NOMO-1 treated with dmso at 0.1 percent for 144 hours (cell line): ENCODE measurements at regions not wholly inside any gene's neighbourhood (a gene's known extent, or its start where the extent isn't known, plus 50 kb on each side); places are given as distances from the start of the nearest gene placed in this dataset.

Experiments
- DNase-seq: peaks from one replicate; lab custom pipeline; 2025; ENCODE audit not compliant: unreplicated experiment; lab: John Stamatoyannopoulos, UW

DNA sequence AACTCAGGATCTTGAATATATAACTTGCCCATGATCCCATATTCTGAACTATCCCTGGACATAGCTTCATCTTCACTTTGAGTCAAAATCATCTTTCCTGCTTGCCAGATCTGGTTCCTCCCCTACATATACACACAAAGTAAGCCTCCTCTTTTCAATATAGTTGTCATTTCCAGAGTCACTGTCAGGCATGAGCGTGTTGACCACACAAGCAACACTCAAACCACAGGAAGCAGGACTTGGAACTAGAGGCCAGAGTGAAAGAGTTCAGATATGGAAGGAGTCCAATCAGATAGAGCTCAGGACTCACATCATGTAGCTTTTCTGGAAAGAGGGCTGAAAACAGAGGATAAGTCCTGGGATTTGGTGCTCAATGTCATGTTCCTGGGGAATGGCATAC, 1140.6 kb downstream of the BCL11B start:
- no peak for DNase-seq

DNA sequence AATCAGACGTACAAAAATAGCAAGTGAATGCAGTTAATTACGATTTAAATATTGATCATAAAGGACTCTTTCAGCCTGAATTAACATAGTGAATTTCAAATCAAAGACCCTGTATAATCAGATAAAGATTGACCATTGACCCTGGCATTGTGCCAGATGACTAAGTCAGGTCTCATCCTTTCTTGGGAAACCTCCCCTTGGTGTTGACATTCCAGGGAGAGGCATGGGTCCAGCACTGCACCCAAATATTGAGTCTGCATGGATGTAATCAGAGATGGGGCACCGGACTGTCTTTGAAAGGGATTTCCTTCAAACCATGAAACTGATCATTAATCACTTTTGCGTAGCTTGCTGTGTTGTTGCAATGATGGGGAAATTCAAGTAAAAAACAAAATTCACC, 1138.2 kb downstream of the BCL11B start:
- DNase-seq: no peak

DNA sequence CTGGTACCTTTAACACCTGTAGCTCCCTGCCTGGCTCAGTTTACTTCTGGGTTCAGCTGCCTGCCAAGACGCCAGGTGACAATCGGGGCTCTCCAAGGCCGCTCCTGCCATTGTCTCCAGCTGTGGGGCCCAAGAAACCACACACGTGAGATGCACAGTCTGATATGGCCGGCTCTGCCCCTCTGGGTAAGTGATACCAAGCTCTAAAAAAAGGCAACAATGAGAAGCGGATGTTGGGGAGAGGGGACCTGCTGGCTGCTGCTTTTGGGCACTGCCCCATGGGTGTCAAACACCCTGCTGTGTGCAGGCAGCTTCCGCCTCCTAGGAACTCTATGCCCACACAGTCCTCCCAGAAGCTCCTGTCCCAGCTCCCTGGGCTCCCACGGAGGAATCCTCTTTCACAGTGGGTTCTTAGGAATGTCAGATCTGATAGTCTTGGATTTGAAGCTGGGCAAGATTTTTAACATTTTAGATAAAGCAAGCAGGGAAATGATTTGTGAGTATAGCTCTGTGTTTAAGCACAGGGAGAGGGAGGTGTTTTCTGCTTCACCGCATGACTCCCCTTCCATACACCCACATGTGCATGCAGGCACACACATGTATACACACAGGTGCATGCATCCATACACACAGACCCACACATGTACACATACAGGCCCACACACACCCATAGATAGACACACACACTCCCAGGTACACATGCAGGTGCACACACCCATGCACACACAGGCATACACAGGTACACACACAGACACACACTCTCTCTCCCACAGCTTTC, 1135.8 kb downstream of the BCL11B start:
- DNase-seq: no peak

DNA sequence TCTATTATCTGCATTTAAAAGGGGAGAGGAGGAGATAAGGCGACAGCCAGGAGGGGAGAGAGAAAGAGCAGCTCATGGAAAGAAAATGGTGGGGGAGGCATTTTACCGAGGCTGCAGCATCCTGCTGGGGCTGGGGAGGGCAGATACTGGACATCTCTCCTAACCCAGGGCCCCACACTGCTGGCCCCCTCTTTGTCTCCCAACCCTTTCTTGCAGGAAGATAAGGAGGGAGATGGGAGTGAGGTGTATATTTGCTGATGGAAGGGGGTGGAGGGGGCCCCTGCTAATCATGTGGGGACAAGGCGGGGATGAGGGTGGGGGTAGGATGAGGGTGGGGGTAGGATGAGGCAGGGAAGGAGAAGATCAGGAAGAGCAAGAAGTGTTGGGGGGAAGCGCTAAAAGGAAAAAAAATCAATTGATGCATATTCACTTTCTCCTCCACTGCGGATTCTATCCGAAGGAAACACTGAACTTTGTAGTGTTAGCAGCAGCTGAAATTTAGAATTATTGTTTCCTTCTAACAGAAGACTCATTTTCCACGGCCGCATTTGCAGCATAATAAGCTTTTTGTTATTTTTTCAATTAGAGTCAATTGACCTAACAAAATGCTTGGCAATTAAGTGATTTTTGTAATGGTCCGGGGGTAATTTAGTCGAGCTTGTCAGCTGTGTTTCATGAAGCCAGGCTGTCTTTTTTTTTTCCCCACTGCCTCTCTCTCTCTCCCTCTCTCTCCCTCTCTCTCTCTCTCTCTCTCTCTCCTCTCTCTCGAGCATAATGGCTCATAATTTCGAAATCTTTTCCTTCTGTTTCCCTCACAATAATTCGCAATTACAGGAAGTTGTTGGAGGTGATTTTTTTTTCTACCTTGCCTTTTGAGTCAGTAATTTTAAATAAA, 1134.6 kb downstream of the BCL11B start:
- no peak for DNase-seq

DNA sequence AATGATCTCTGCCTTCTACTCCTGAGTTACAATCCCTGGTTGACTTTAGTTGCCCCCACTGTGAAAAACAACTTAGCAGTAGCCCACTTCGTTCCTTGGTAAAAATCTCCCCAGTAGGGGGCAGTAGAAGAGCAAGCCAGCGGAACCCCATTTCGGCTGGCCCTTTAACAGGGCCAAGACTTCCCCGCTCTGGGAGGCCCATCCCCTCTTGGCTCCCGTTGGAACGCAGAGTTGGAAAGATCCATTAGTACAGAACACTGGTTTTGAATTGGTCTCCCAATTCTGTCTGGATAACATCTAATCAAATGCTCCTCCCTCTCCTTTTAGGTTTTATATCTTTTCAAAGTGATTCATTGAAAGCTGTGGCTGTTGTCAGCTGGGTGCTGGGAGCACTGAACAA, 1133.3 kb downstream of the BCL11B start:
- DNase-seq: no peak

DNA sequence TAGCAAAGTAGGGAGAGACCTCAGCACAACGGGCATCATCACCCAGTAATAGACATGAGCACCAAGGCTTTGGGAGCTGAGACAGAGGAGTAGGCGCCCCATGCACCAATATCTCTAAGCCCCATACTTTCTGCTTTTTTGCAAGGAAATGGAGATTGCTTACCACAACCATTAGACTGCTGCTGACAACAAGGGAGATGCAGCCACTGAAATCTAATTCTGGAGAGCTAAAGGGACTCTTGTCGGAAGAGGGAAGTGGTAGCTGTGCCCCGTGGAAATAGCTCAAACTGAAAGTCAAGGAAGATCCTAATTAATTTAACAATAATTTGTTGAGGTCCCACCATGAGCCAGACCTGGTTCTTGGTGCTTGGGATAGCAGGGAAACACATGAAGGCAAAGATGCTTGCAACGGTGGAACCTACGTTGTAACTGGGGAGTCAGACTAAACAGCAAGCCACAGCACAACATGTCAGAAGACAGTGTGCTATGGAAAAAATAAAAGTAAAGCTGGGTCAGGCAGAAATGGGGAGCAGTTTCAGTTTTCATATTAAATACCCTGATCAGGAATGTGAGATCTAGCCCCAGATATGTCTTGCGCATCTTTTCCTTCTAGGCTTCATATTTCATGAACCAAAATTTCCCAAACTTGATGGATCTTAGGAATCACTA, 1131.0 kb downstream of the BCL11B start:
- no peak for DNase-seq

DNA sequence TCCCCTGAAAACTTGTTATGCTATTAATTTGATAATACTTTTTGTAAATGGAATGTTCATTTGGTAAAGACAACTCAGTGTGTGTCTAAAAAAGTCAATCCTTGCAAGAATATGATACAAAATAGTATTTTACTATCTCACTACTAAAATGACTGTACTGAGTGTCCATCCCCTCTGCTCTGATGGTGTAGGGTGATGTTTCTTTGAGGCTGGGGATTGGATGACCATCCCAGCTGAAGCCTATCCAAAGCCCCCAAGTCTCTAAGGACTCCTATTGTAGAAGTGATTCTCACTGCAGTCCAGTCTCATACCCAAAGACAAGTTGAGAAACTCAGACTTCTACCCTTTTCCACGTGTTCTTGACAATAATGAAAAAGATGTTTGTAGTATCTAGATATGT, 1128.4 kb downstream of the BCL11B start:
- DNase-seq: no peak

DNA sequence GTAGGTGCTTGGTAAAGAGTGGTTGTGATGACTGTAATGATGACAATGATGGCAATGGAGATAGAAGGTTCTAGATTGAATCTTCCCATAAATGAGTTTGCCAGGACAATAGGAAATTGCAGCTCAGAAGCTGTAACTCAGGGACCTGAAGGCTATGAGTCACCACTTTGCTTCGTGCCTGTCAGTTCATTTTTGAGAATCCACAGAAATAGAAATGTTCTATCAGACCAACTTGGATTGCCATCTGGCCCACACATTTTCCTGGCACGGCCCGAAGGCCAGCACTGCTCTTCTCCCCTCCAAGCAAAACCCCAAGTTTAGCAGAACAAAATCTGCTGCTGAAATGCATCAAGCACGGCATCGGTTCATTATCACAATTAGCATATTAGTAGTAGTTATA, 1127.0 kb downstream of the BCL11B start:
- DNase-seq: no peak

DNA sequence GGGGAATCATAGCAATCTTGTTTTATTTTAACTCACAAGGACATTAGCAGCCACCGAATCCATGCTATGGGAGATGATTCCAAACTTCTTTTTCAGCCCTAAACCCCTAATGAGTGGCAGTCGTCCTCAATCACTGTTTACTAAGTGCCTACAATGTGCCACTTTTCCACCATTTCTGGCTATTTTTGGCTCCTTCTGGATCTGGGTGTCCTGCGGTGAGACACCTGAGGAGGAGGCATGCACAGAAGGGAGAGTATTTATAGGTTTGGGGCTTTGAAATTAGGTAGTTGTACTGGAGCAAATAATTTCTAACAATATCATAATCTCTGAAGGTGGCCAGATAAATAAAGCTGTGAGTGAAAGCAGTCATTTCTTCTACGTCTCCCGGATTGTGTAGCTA, 1125.6 kb downstream of the BCL11B start:
- no peak for DNase-seq

DNA sequence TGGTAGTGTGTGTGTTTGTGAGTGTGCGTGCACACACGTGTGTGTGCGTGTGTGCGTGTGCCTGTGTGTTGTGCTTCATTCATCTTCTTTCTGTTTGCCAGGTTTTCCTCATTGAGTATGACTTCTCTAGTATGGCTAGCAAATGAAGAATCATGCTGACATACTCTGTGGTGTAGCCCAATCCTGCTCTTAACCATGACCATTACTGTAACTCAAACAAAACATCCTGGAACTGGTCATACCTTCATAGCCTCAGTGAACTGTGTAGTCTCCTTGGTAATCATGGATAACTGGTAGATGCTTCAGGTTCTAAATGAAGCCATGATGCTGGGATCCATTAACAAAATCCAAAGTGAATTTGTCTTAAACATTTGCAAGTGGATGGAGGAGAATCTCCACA, 1117.7 kb downstream of the BCL11B start:
- DNase-seq: no peak

DNA sequence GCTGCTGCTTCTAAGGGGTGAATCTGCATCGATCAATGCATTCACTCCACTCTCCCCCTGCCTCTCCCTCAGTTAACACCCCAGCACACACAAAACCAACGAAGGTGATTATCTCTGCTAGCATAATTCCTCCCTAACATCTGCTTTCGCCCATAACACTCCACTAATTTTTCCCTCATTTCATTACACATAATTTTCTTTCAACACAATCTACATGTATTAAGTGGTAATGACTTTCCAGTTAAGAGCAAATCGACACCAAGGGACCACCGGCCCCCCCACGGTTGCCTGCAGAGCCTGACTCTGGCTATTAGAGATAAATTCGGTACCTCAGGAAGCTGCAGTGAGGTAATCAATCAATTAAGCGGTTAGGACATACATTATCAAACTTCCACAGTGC, 1115.6 kb downstream of the BCL11B start:
- DNase-seq: no peak

DNA sequence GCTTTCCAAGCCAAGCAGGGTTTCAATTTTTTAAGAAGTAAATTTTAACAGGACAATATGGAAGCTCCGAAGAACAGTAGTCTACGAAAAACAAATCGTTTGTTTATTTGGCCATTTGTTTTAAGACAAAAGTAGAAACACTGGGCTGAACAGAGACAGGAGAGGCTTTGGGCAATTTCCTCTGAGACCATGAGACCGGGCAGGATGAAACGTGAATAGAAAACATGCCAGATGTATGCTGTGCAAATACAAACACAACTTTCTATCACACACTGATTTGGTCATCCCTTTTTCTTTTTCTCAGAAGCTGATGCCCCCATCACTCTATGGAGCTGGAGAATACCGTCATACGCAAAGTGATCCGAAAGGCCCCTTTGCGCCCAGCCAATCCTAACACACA, 1111.1 kb downstream of the BCL11B start:
- DNase-seq: no peak

DNA sequence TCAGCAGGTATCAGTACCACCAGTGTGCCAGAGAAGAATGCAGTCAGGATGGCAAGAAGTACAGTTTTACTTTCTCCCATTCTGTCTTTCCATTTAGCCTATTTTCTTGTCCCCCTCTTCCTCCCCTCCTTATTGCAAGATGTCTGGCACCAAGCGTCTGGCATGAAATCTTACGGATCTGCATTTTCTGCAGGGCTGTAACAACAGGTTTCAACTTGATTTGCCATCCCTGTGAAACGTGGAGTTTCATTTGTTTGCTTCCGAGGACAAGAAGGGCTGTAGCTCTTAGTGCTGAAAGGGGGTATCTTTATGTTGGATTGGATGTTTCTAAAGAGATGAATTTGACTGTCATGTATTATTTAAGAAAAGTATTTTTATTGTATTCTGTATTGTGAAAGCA, 1110.6 kb downstream of the BCL11B start:
- no peak for DNase-seq

DNA sequence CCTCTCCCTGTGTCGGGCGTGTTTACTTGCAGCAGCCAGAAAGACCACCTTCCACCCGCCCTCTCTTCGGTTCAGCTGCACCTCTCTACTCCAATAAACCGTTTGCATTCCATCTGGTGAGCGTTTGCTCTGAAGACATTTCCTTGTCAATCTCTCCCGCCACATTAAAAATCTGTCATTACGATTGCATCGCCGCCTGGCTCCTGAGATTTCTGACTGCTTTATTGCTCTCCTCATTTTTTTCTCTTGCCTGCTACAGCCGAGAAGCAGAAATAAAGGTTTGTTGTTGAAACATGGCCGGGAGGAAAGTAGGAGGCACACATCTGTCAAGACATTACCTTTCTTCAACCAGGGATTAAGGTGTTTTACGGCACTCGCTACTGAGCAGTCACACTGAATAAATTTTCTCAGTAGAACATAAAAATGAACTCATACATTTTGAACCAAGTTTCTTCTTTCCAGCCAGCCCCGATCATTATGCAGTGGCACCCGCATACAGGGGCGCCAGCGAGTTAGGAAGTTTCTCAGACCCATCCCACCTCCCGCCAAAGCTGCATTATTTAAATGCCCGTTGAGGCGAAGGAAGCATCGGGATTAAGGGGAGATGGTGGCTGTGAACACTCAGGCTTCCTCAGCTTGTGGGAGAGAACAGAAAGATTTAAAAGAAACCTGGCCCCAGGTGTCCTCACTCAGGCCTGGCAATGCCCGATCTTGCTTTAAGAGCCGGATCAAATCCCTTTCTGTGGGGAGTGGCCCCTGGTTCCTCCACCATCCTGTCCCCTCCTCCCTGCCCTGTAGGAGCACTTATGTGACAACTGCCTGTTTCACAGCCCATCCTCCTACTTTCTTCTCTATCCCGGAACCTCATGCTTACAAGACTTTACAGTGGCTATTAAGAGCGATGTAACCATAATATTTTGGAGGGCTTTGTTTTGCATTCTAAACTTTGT, 1108.9 kb downstream of the BCL11B start:
- DNase-seq: no peak

DNA sequence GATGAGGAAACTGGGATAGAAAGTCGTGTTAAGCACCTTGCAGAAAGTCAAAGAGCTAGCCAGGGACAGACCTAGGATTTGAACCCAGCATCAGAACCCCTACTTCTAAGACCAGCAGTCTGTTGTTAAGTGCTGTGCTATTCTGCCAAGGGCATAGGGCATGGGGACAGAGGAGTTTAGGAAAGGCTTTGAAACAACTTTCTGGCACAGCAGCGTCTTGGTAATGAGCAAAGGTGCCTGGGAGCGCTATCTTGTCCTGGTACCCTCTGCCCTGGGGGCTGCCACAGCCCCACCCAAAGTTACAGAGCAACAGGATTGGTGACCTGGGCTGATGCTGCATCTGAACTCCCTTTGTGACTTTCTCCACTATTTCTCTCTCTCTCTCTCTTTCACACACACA, 1108.1 kb downstream of the BCL11B start:
- DNase-seq: no peak

DNA sequence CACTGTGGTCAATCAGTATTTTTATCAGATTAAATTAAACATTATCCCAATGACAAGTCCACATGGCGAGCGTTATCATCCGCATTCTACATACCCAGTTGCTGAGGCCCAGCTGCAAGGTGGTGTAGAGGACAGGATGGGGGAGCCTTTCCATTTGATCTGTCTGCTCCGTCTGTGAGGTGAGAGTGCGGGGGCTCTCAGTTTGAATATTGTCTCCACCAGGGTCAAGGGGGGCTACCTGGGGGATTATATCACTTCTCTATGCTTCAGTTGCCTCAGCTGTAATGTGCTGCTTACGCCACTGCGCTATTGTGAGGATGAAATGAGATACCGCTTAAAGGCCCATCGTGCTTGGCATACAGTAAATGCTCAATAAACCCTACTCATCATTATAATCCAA, 1106.0 kb downstream of the BCL11B start:
- no peak for DNase-seq

DNA sequence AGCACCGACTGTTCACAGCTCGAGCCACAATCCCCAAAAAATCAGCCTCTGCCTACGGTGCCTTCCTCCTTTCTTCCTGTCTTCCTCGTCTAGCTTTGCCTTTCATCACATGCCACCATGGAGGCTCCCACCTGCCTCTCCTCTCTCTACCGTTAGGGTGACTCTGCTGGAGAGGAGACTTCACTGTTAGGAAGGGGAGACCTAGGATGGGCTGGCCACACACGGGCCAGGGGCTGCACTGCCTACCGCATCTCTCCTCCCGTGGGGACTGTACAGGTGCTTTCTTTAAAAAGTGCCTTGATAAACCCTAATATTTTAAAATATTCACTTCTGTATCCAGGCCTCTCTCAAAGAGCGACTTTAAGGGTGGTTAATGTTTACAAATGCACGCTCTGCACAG, 1104.7 kb downstream of the BCL11B start:
- DNase-seq: no peak

DNA sequence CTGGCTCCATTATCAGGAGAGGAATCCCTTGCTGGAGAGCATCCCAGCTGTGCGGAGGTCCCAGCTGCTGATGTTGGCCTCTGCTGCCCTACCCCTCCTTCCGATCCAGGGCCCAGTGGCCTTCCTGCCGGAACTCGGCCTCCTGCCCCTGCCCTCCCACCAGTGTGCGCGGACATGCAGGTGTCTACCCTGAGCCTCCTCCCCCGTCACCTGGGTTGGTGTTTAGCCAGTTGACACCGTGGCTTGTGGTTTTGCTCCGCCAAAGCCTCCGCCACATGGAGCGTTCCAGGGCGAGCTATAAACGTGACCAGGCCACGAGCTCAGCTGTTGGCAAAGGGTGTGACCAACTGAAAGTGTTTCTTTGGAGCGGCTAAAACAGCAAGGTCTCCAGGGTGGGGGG, 1104.3 kb downstream of the BCL11B start:
- no peak for DNase-seq

DNA sequence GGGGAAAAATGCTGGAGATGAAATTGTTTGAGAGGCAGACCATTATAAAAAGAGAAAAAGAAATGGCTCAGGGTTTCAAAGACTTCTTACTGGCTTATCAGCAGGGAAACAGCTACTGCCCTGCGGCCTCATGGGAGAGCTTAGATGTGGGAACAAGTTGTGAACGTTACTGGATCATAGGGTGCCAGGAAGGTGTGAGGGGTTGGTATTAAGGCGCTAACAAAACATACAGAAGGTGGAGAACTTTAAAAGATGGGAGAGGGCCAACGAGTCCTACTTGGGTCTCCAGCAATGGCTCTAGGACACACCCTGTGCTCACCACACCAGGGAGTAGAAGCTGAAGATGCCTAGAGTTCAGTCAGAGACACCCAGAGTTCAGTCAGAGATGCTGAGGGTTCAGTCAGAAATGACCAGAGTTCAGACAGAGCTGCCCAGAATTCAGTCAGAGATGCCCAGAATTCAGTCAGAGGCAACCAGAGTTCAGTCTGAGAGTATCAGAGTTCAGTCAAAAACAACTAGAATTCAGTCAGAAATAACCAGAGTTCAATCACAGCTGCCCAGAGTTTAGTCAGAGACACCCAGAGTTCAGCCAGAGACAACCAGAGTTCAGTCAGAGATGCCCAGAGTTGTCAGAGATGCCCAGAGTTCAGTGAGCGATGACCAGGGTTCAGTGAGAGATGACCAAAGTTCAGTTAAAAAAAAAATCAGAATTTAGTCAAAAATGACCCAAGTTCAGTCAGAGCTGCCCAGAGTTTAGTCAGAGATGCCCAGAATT, 1103.6 kb downstream of the BCL11B start:
- no peak for DNase-seq

DNA sequence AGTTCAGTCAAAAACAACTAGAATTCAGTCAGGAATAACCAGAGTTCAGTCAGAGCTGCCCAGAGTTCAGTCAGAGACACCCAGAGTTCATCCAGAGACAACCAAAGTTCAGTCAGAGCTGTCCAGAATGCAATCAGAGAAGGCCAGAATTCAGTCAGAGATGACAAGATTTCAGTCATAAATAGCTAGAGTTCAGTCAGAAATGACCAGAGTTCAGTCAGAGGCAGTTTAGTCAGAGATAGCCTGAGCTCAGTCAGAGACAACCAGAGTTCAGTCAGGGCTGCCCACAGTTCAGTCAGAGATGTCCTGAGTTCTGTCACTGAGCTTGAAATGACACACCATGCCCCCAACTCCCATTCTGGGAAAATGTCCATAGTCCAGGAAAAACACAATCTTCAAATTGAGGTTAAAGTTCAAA, 1102.8 kb downstream of the BCL11B start:
- DNase-seq: no peak
